ENCODE measurements at regions not wholly inside any gene's neighbourhood (a gene's known extent, or its start where the extent isn't known, plus 50 kb on each side); places are given as distances from the start of the nearest gene placed in this dataset.
"Not testable (repeated sequence)": the region's sequence is repeated elsewhere in the genome, so short reads cannot be mapped to it uniquely, and the experiment has no call there.

DNA sequence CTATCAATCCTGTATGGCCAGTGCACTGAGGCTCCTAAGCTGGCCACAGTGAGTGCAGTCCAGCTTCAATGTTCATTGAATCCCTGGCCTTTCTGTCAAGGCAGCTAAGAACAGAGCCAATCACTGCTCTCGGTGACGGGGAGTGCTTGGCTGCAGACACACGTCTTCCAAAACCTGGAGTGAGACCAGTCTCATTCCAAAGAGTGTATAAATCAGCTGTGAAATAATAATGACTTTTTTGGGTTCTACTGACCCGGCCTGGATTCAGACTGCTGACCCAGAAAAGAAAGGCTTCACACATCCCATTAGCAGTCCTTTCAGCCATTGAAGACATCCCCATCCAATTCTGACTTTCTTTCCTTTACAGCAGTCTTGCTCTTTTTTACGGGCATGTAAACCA, 665.5 kb downstream of the GBE1 start:
- Histone ChIP-seq H3K9me3 (ENCODE audit: insufficient read depth, low read depth, low read length) (peaks cover 7% of the 10 kb centered on the region), H3K27me3 (ENCODE audit: insufficient read depth, low read length) (no peaks in the 10 kb centered on the region), H3K27ac (ENCODE audit: low read depth, low read length) (no peak overlapping the region), H3K9ac (ENCODE audit: low read depth, low read length) (no peak overlapping the region), H3K4me1 (ENCODE audit: insufficient read depth, low read length) (no peaks in the 10 kb centered on the region), H3K36me3 (ENCODE audit: insufficient read depth, low read length) (no peaks in the 10 kb centered on the region), H3K4me3 (ENCODE audit: low read length) (no peak overlapping the region)
- WGBS = 87% methylated on average over 5 of the region's 5 CpGs

- Histone ChIP-seq H3K27ac (ENCODE audit: low read depth, low read length) (no peak overlapping the region), H3K4me3 (ENCODE audit: low read length) (no peak overlapping the region), H3K4me1 (ENCODE audit: insufficient read depth, low read length) (no peaks in the 10 kb centered on the region), H3K9ac (ENCODE audit: low read depth, low read length) (no peak overlapping the region), H3K9me3 (ENCODE audit: insufficient read depth, low read depth, low read length) (peaks cover 17% of the 10 kb centered on the region), H3K36me3 (ENCODE audit: insufficient read depth, low read length) (no peaks in the 10 kb centered on the region), H3K27me3 (ENCODE audit: insufficient read depth, low read length) (no peaks in the 10 kb centered on the region)
- WGBS = 96% methylated on average over 7 of the region's 7 CpGs
Measured at GRCh38 chr3:81094986-81095385, 666.5 kb downstream of the GBE1 start.

- Histone ChIP-seq H3K9me3 (ENCODE audit: insufficient read depth, low read depth, low read length) (peaks cover 18% of the 10 kb centered on the region), H3K36me3 (ENCODE audit: insufficient read depth, low read length) (no peaks in the 10 kb centered on the region), H3K4me1 (ENCODE audit: insufficient read depth, low read length) (no peaks in the 10 kb centered on the region), H3K27me3 (ENCODE audit: insufficient read depth, low read length) (no peaks in the 10 kb centered on the region), H3K27ac (ENCODE audit: low read depth, low read length) (no peak overlapping the region), H3K9ac (ENCODE audit: low read depth, low read length) (no peak overlapping the region), H3K4me3 (ENCODE audit: low read length) (no peak overlapping the region)
- no CpG with 5 or more reads among the region's 3 CpGs for WGBS
Measured at GRCh38 chr3:81087607-81088006, 673.8 kb downstream of the GBE1 start.

DNA sequence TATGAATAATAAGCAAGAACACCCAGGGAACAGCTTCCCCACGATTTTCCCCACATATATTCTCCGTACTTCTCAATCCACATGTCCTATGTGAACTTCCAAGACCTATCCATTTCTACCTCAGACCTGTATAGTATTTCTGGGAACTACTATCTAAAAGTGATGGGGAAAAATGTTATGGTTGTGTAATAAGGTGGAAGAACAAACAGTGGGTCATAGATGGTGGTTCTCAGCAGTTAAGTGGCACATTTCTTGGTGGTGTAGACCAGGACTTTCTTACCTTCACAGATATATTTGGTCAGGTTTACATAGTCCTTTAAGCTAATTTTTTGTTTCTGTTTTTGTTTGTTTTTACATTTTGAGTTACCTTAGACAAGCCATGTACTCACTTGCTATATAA, 675.1 kb downstream of the GBE1 start:
- Histone ChIP-seq H3K9me3 (ENCODE audit: insufficient read depth, low read depth, low read length) (peaks cover 15% of the 10 kb centered on the region), H3K27me3 (ENCODE audit: insufficient read depth, low read length) (no peaks in the 10 kb centered on the region)
- WGBS = 100% methylated on average over 2 of the region's 2 CpGs

DNA sequence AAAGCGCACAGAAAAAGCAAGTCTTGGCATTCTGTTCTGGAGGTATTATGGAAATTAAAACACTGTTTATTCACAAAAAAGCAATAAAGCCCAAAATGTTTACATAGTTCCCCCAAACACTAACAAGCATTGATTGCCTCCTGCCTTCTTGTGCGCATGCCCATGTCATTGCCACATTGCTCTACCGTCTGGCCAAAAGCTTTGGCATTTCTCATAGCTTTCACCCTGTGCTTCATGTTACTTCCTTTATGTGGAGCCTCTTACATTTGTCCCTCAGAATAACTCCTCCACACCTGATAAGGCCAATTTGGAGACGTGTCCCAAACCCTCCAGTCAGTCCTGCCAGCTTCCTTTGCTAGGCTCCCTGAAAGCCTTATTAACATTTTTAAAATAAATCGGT, 680.8 kb downstream of the GBE1 start:
- Histone ChIP-seq H3K4me1 (ENCODE audit: insufficient read depth, low read length) (no peaks in the 10 kb centered on the region), H3K36me3 (ENCODE audit: insufficient read depth, low read length) (no peaks in the 10 kb centered on the region), H3K27ac (ENCODE audit: low read depth, low read length) (no peak overlapping the region), H3K9me3 (ENCODE audit: insufficient read depth, low read depth, low read length) (no peaks in the 10 kb centered on the region), H3K9ac (ENCODE audit: low read depth, low read length) (no peak overlapping the region), H3K4me3 (ENCODE audit: low read length) (no peak overlapping the region), H3K27me3 (ENCODE audit: insufficient read depth, low read length) (no peaks in the 10 kb centered on the region)
- WGBS = 84% methylated on average over 4 of the region's 5 CpGs

More for the DNA sequence above, 675.1 kb downstream of the GBE1 start:
- Histone ChIP-seq H3K36me3 (ENCODE audit: insufficient read depth, low read length) (no peaks in the 10 kb centered on the region), H3K27ac (ENCODE audit: low read depth, low read length) (no peak overlapping the region), H3K9ac (ENCODE audit: low read depth, low read length) (no peak overlapping the region), H3K4me3 (ENCODE audit: low read length) (no peak overlapping the region), H3K4me1 (ENCODE audit: insufficient read depth, low read length) (no peaks in the 10 kb centered on the region)

DNA sequence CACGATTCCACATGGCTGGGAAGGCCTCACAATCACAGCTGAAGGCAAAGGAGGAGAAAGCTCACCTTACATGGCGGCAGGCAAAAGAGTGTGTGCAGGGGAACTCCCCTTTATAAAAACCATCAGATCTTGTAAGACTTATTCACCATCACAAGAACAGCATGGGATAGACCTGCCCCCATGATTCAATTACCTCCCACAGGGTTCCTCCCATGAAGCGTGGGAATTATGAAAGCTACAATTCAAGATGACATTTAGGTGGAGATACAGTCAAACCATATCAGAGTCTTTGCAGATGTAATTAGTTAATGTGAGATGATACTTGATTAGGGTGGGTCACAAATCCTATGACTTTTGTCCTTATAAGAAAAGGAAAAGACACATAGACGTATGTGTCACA, 688.9 kb downstream of the GBE1 start:
- Histone ChIP-seq H3K9ac (ENCODE audit: low read depth, low read length) (no peak overlapping the region), H3K27me3 (ENCODE audit: insufficient read depth, low read length) (no peaks in the 10 kb centered on the region), H3K9me3 (ENCODE audit: insufficient read depth, low read depth, low read length) (peaks cover 25% of the 10 kb centered on the region), H3K36me3 (ENCODE audit: insufficient read depth, low read length) (no peaks in the 10 kb centered on the region), H3K4me3 (ENCODE audit: low read length) (no peak overlapping the region), H3K4me1 (ENCODE audit: insufficient read depth, low read length) (no peaks in the 10 kb centered on the region), H3K27ac (ENCODE audit: low read depth, low read length) (no peak overlapping the region)
- 97% methylated on average over 4 of the region's 4 CpGs for WGBS

DNA sequence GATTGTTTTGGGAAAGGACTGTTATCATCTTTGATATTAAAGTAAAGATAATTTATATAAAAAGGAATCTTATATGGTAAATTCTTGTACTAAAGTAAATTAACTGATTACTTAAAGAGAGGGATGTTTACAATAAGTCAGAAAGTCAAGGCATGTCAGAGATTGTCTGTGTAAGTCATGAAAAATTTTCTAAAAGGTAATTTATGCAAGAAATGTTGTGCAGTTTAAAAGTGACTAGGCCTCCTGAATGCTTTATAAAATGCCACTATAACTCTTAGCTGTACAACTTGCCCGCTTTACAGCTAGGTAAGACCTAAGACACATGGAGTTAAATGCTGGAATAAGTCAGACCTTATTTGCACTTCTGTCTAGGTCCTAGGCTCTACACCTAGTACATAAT, 692.9 kb downstream of the GBE1 start:
- H3K4me3 ChIP-seq (ENCODE audit: low read length) = no peak overlapping the region
- 100% methylated on average over 1 of the region's 1 CpG for WGBS
- no peaks in the 10 kb centered on the region for H3K27me3 ChIP-seq (ENCODE audit: insufficient read depth, low read length)
- H3K27ac ChIP-seq (ENCODE audit: low read depth, low read length) = no peak overlapping the region
- H3K4me1 ChIP-seq (ENCODE audit: insufficient read depth, low read length) = no peaks in the 10 kb centered on the region
- no peak overlapping the region for H3K9ac ChIP-seq (ENCODE audit: low read depth, low read length)
- no peaks in the 10 kb centered on the region for H3K36me3 ChIP-seq (ENCODE audit: insufficient read depth, low read length)
- H3K9me3 ChIP-seq (ENCODE audit: insufficient read depth, low read depth, low read length) = peaks cover 41% of the 10 kb centered on the region

GRCh38 chr3:81063896-81064295, 697.5 kb downstream of the GBE1 start:
- Histone ChIP-seq H3K9me3 (ENCODE audit: insufficient read depth, low read depth, low read length) (peaks cover 29% of the 10 kb centered on the region), H3K9ac (ENCODE audit: low read depth, low read length) (no peak overlapping the region), H3K27me3 (ENCODE audit: insufficient read depth, low read length) (no peaks in the 10 kb centered on the region), H3K4me3 (ENCODE audit: low read length) (no peak overlapping the region), H3K27ac (ENCODE audit: low read depth, low read length) (no peak overlapping the region), H3K4me1 (ENCODE audit: insufficient read depth, low read length) (no peaks in the 10 kb centered on the region), H3K36me3 (ENCODE audit: insufficient read depth, low read length) (no peaks in the 10 kb centered on the region)

DNA sequence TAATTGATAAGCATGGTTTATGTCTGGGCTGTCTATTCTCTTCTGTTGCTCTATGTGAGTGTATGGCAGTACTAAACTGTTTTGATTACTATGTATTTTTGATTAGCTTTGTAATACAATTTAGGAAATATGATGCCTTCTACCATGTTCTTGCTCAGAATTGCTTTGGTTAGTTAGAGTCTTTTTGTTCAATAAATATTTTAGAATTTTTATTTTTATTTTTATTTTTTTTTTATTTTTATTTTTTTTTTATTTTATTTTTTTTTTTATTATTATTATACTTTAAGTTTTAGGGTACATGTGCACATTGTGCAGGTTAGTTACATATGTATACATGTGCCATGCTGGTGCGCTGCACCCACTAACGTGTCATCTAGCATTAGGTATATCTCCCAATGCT, 710.3 kb downstream of the GBE1 start:
- not testable (repeated sequence) for H3K27me3 ChIP-seq (ENCODE audit: insufficient read depth, low read length); H3K9me3 ChIP-seq (ENCODE audit: insufficient read depth, low read depth, low read length); H3K9ac ChIP-seq (ENCODE audit: low read depth, low read length); H3K36me3 ChIP-seq (ENCODE audit: insufficient read depth, low read length); H3K27ac ChIP-seq (ENCODE audit: low read depth, low read length); H3K4me3 ChIP-seq (ENCODE audit: low read length); H3K4me1 ChIP-seq (ENCODE audit: insufficient read depth, low read length)
- no CpG with 5 or more reads among the region's 2 CpGs for WGBS

DNA sequence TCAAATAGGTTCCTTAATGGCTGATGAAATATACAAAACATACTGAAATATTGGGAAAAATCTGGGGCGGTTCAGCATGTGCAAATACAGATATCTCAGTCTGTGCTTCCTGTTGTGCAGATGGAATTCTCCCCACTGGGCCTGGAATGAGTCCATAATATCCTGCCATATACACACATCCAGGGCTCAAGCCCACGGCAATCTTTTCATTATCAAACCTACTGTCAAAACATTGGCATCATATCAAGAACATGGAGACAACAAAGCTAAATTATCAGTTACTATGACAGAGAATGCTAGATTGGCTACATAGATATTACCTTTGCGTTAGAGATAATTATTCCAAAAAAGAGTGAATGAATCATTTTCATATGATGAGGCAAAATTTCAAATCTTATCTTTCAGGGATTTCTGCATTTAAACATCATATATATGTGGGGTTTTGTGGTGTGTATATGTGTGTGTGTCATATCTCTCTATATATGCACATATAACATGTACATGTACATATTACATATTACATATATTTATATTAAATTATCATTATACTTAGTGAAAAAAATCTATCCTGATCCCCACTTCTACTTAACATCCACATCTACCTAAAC, 713.3 kb downstream of the GBE1 start:
- H3K4me3 ChIP-seq (ENCODE audit: low read length) = no peak overlapping the region
- H3K4me1 ChIP-seq (ENCODE audit: insufficient read depth, low read length) = no peaks in the 10 kb centered on the region
- no peak overlapping the region for H3K27ac ChIP-seq (ENCODE audit: low read depth, low read length)
- H3K9ac ChIP-seq (ENCODE audit: low read depth, low read length) = no peak overlapping the region
- 89% methylated on average over 2 of the region's 3 CpGs for WGBS
- H3K36me3 ChIP-seq (ENCODE audit: insufficient read depth, low read length) = no peaks in the 10 kb centered on the region
- no peaks in the 10 kb centered on the region for H3K27me3 ChIP-seq (ENCODE audit: insufficient read depth, low read length)
- no peaks in the 10 kb centered on the region for H3K9me3 ChIP-seq (ENCODE audit: insufficient read depth, low read depth, low read length)

- Histone ChIP-seq H3K36me3 (ENCODE audit: insufficient read depth, low read length) (no peaks in the 10 kb centered on the region), H3K9ac (ENCODE audit: low read depth, low read length) (no peak overlapping the region), H3K4me1 (ENCODE audit: insufficient read depth, low read length) (no peaks in the 10 kb centered on the region), H3K9me3 (ENCODE audit: insufficient read depth, low read depth, low read length) (no peaks in the 10 kb centered on the region), H3K4me3 (ENCODE audit: low read length) (no peak overlapping the region), H3K27me3 (ENCODE audit: insufficient read depth, low read length) (no peaks in the 10 kb centered on the region), H3K27ac (ENCODE audit: low read depth, low read length) (no peak overlapping the region)
- 63% methylated on average over 1 of the region's 1 CpG for WGBS
Measured at GRCh38 chr3:81045976-81046375, 715.5 kb downstream of the GBE1 start.

GRCh38 chr3:81045246-81045645, 716.2 kb downstream of the GBE1 start:
- Histone ChIP-seq H3K27ac (ENCODE audit: low read depth, low read length) (no peak overlapping the region), H3K27me3 (ENCODE audit: insufficient read depth, low read length) (no peaks in the 10 kb centered on the region), H3K4me3 (ENCODE audit: low read length) (no peak overlapping the region), H3K36me3 (ENCODE audit: insufficient read depth, low read length) (no peaks in the 10 kb centered on the region), H3K9me3 (ENCODE audit: insufficient read depth, low read depth, low read length) (no peaks in the 10 kb centered on the region), H3K4me1 (ENCODE audit: insufficient read depth, low read length) (no peaks in the 10 kb centered on the region), H3K9ac (ENCODE audit: low read depth, low read length) (no peak overlapping the region)
- 86% methylated on average over 2 of the region's 2 CpGs for WGBS

Measured in HUES64 (cell line).